Skeletal muscle tissue (tissue), 3 donors: ENCODE measurements at regions not wholly inside any gene's neighbourhood (a gene's known extent, or its start where the extent isn't known, plus 50 kb on each side); places are given as distances from the start of the nearest gene placed in this dataset.

Source experiments
- H3K27ac ChIP-seq: one replicate; pipeline ENCODE4 v1.7.0; 2013; ENCODE audit warnings: mild to moderate bottlenecking, low read depth, low read length, inconsistent platforms
- H3K27me3 ChIP-seq, 3 donors: one replicate each; pipeline ENCODE4 v1.7.0; 2013; ENCODE audit warnings: low read length in 3 of 3; ENCODE audit not compliant: control insufficient read depth in 3 of 3, insufficient read depth in 3 of 3
- H3K36me3 ChIP-seq, 3 donors: one replicate each; pipeline ENCODE4 v1.7.0; 2013; ENCODE audit warnings: low read length in 3 of 3; ENCODE audit not compliant: control insufficient read depth in 3 of 3, insufficient read depth in 3 of 3
- H3K4me1 ChIP-seq, 3 donors: one replicate each; pipeline ENCODE4 v1.7.0; 2013; ENCODE audit warnings: low read length in 3 of 3, mild to moderate bottlenecking in 3 of 3; ENCODE audit not compliant: control insufficient read depth in 3 of 3, insufficient read depth in 3 of 3
- H3K4me3 ChIP-seq, 3 donors: one replicate each; pipeline ENCODE4 v1.7.0; 2013; ENCODE audit warnings: low read length in 3 of 3
- H3K9ac ChIP-seq, 3 donors: one replicate each; pipeline ENCODE4 v1.7.0; 2013; ENCODE audit warnings: low read length in 3 of 3, mild to moderate bottlenecking in 3 of 3, moderate library complexity in 2 of 3, low read depth in 1 of 3
- H3K9me3 ChIP-seq, 3 donors: one replicate each; pipeline ENCODE4 v1.7.0; 2013; ENCODE audit warnings: low read length in 3 of 3; ENCODE audit not compliant: control insufficient read depth in 3 of 3
- donor health status: Osteomylitis.

GRCh38 chr1:239912471-239912870 lies 179.2 kb upstream of the FMN2 start:
- no peaks in the 10 kb centered on the region for H3K27me3 ChIP-seq
- H3K4me3 ChIP-seq: no peak overlapping the region
- H3K4me1 ChIP-seq: no peaks in the 10 kb centered on the region
- no peaks in the 10 kb centered on the region for H3K9me3 ChIP-seq
- H3K36me3 ChIP-seq: no peaks in the 10 kb centered on the region
- no peak overlapping the region for H3K9ac ChIP-seq
- no peak overlapping the region for H3K27ac ChIP-seq

- Histone ChIP-seq H3K27ac (no peak overlapping the region), H3K4me1 (no peaks in the 10 kb centered on the region), H3K4me3 (no peak overlapping the region), H3K27me3 (no peaks in the 10 kb centered on the region), H3K9ac (no peak overlapping the region), H3K9me3 (no peaks in the 10 kb centered on the region), H3K36me3 (no peaks in the 10 kb centered on the region)
Observed at GRCh38 chr1:239913141-239913585, 178.5 kb upstream of the FMN2 start.

DNA sequence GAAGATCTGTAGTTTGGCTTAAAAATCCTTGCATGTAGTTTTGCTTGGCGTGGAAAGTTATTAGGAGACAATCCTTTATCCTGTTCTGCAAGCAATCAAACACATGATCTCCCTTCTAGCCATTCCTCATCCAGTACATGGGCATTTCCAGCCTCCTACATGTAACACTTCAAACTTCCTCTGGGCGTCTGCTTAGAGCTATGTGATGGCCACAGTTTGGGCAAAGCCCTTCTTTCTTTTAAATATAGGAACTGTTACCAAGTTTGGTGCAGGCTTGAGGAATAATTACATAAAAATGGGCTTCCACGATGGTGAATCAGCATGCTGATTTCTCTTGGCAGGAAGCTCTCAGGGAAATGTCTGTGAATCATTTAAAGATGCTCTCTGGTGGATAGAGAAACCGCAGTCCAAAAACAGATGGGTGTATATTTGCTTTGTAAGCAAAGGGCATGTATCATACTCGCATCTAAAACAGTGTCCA lies 176.9 kb upstream of the FMN2 start:
- Histone ChIP-seq H3K9me3 (no peaks in the 10 kb centered on the region), H3K4me1 (no peaks in the 10 kb centered on the region), H3K4me3 (no peak overlapping the region), H3K27ac (no peak overlapping the region), H3K9ac (no peak overlapping the region), H3K27me3 (no peaks in the 10 kb centered on the region), H3K36me3 (no peaks in the 10 kb centered on the region)

GRCh38 chr1:239918634-239919033 lies 173.0 kb upstream of the FMN2 start:
- Histone ChIP-seq H3K4me3 (no peak overlapping the region), H3K4me1 (no peaks in the 10 kb centered on the region), H3K36me3 (no peaks in the 10 kb centered on the region), H3K9ac (no peak overlapping the region), H3K27me3 (no peaks in the 10 kb centered on the region), H3K27ac (no peak overlapping the region), H3K9me3 (no peaks in the 10 kb centered on the region)

DNA sequence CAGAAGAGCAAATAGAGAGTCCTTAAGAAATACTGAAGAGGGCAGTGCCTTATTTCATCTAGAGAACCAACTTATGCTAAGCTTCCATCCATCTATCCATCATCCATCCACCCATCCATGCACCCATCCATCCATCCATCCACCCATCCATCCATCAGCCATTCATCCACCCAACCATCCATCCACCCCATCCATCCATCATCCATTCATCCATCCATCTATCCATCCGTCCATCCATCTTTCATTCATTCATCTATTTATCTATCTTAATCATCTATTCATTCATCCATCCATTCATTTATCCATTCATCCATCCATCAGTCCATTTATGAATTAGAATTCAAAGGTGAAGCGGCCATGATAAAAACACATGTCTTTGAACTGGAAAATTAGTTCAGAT lies 171.5 kb upstream of the FMN2 start:
- Histone ChIP-seq H3K4me3 (no peak overlapping the region), H3K36me3 (no peaks in the 10 kb centered on the region), H3K4me1 (no peaks in the 10 kb centered on the region), H3K9me3 (no peaks in the 10 kb centered on the region), H3K9ac (no peak overlapping the region), H3K27me3 (no peaks in the 10 kb centered on the region), H3K27ac (no peak overlapping the region)

DNA sequence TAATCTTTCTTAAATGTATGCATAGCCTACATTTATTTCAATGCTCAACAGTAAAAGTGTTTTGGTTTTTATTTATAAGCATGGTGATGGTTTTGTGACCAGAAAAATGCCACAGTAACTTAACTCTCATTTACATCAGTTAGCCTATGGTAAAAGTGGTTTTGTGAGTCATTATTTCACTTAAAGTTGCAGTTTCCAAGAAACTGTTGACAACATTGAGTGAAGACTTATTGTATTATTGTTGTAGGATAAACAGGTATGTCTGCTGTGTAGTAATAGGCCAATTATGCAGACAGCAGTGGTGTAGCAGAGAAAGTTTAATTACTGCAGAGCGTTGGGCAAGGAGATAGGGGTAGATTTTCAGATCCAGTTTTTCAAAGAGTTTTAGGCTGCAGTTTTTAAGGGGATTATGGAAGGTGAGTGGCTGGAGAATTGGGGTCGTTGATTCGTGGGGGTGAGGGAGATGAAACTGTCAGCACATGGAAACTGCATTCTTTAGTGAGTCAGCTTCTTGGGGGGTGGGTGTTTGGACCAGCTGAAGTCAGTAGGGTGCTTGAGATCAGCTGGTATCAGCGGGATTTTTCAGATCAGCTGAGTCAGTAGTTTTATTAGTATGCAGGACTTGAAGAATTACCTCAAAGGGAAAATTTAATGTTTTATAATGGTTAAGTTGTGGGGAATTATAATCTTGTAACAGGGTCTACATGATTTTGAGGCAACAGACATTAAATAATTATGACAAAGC lies 168.7 kb upstream of the FMN2 start:
- Histone ChIP-seq H3K9me3 (no peaks in the 10 kb centered on the region), H3K9ac (no peak overlapping the region), H3K27ac (no peak overlapping the region), H3K36me3 (no peaks in the 10 kb centered on the region), H3K4me3 (no peak overlapping the region), H3K4me1 (no peaks in the 10 kb centered on the region), H3K27me3 (no peaks in the 10 kb centered on the region)

GRCh38 chr1:239924741-239925350 lies 166.8 kb upstream of the FMN2 start:
- Histone ChIP-seq H3K27ac (no peak overlapping the region), H3K9ac (no peak overlapping the region), H3K27me3 (no peaks in the 10 kb centered on the region), H3K36me3 (no peaks in the 10 kb centered on the region), H3K4me1 (no peaks in the 10 kb centered on the region), H3K9me3 (no peaks in the 10 kb centered on the region), H3K4me3 (no peak overlapping the region)

DNA sequence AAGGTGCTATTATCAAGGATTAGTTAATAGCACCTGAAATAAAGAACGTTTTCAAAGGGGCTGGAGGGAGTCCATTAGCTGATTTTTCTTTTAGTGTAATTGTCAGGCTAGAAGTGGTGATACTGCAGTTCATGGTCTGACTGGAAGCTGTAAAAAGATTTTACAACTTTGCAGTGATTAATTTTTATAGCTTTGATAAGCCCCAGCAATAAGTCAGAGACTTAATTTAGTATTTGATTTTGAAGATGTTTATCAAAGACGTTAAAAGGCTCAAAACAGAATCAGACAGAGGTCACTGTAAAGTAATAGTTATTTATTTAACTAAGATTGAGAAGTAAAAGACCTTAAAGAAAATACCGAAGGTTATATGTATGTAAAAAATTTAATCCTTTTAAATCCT lies 165.5 kb upstream of the FMN2 start:
- no peaks in the 10 kb centered on the region for H3K4me1 ChIP-seq
- no peak overlapping the region for H3K9ac ChIP-seq
- H3K9me3 ChIP-seq: no peaks in the 10 kb centered on the region
- no peaks in the 10 kb centered on the region for H3K36me3 ChIP-seq
- H3K27me3 ChIP-seq: no peaks in the 10 kb centered on the region
- H3K27ac ChIP-seq: no peak overlapping the region
- H3K4me3 ChIP-seq: no peak overlapping the region

DNA sequence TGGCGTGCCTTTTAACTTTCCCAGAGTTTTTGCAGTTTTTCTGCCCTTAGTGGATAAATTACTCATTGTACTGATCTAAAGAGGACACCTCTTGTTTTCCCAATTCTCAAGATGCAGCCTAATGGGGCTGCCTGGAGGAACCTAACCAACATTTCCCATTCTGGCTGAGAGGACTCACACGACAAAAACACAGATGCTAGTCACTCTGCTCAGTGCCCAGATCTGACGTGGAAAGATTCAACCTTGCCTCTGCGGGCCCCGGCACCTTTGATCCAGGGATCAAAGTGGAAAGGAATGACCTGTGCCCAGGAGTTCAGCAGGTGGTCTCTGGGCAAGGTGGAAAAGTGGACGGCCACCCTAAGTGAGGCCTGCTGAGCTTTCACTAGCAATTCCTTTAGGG lies 162.4 kb upstream of the FMN2 start:
- Histone ChIP-seq H3K36me3 (no peaks in the 10 kb centered on the region), H3K27ac (no peak overlapping the region), H3K9ac (no peak overlapping the region)

GRCh38 chr1:239930686-239931262 lies 160.9 kb upstream of the FMN2 start:
- Histone ChIP-seq H3K36me3 (no peaks in the 10 kb centered on the region), H3K4me3 (no peak overlapping the region), H3K9ac (no peak overlapping the region), H3K4me1 (no peaks in the 10 kb centered on the region), H3K27ac (no peak overlapping the region), H3K9me3 (no peaks in the 10 kb centered on the region), H3K27me3 (no peaks in the 10 kb centered on the region)

More for the DNA sequence above, 162.4 kb upstream of the FMN2 start:
- no peaks in the 10 kb centered on the region for H3K9me3 ChIP-seq
- no peak overlapping the region for H3K4me3 ChIP-seq
- no peaks in the 10 kb centered on the region for H3K27me3 ChIP-seq
- no peaks in the 10 kb centered on the region for H3K4me1 ChIP-seq
